HL-60 (cell line): ENCODE measurements at regions not wholly inside any gene's neighbourhood (a gene's known extent, or its start where the extent isn't known, plus 50 kb on each side); places are given as distances from the start of the nearest gene placed in this dataset.

ENCODE experiments used
- POLR2AphosphoS5 ChIP-seq: IDR thresholded peaks from 2 replicates; pipeline ENCODE4 v1.6.1; 2012; ENCODE audit warnings: low read depth
- REST ChIP-seq: IDR thresholded peaks from 2 replicates; pipeline ENCODE4 v1.6.1; 2012; ENCODE audit warnings: low read depth; ENCODE audit not compliant: insufficient replicate concordance
- TF ChIP-seq, protein P1 (sequence below): IDR thresholded peaks from one replicate; pipeline ENCODE4 v1.5.1; 2011; ENCODE audit warnings: low read length, control low read depth, inconsistent platforms; ENCODE audit not compliant: insufficient read depth

DNA sequence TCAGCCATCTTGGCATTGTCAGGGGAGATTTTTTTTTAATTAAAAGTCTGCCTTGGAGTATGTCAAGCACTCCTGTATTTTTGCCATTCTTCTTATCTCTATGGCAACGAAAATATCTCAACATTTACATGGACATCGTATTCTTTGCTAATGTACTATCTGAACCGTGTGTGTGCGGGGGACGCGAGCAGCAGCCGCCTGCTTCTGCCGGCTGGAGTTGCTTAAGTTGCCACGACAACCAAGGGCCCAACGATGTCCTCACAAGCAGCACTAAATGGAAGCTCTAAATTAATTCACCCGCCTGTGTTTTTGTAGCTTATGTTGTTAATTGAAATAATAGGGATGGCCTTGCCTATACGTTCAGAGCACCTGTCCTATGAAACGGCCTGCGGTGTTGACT is 309.5 kb downstream of the TEX29 start:
- TF ChIP-seq, protein P1, sequence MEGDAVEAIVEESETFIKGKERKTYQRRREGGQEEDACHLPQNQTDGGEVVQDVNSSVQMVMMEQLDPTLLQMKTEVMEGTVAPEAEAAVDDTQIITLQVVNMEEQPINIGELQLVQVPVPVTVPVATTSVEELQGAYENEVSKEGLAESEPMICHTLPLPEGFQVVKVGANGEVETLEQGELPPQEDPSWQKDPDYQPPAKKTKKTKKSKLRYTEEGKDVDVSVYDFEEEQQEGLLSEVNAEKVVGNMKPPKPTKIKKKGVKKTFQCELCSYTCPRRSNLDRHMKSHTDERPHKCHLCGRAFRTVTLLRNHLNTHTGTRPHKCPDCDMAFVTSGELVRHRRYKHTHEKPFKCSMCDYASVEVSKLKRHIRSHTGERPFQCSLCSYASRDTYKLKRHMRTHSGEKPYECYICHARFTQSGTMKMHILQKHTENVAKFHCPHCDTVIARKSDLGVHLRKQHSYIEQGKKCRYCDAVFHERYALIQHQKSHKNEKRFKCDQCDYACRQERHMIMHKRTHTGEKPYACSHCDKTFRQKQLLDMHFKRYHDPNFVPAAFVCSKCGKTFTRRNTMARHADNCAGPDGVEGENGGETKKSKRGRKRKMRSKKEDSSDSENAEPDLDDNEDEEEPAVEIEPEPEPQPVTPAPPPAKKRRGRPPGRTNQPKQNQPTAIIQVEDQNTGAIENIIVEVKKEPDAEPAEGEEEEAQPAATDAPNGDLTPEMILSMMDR: no peak
- TF ChIP-seq POLR2AphosphoS5: no peak
- no peak for TF ChIP-seq REST
